H1 (cell line): ENCODE measurements at regions not wholly inside any gene's neighbourhood (a gene's known extent, or its start where the extent isn't known, plus 50 kb on each side); places are given as distances from the start of the nearest gene placed in this dataset.

Experiments
- ATF3 ChIP-seq: IDR thresholded peaks from 2 replicates; pipeline ENCODE4 v1.6.1; 2011; ENCODE audit warnings: low read depth, mild to moderate bottlenecking, low read length; ENCODE audit not compliant: insufficient read depth
- CTCF ChIP-seq, 3 experiments: IDR thresholded peaks; 1 replicate in 2 of 3; 2 replicates in 1 of 3; pipeline versions ENCODE4 v1.5.1 to v1.6.1; 2011; ENCODE audit warnings: low read length in 3 of 3, mild to moderate bottlenecking in 3 of 3, inconsistent platforms in 2 of 3, low read depth in 1 of 3, moderate library complexity in 1 of 3; ENCODE audit not compliant: insufficient read depth in 1 of 3; ENCODE audit errors: control extremely low read depth in 1 of 3
- EZH2 ChIP-seq: fragments of 200-600 bp; sonication (generic); IDR thresholded peaks from 2 replicates; pipeline ENCODE4 v1.7.1; 2012; ENCODE audit warnings: low read depth, mild to moderate bottlenecking, moderate library complexity, low read length, inconsistent platforms; ENCODE audit not compliant: severe bottlenecking
- GTF2F1 ChIP-seq: IDR thresholded peaks from 2 replicates; pipeline ENCODE4 v1.6.1; 2012; ENCODE audit warnings: low read depth, low read length, improper control_type of control experiment, borderline replicate concordance
- MAFK ChIP-seq: IDR thresholded peaks from 2 replicates; pipeline ENCODE4 v1.6.1; 2012; ENCODE audit warnings: low read depth, mild to moderate bottlenecking, improper control_type of control experiment, low read length
- MAX ChIP-seq: IDR thresholded peaks from 2 replicates; pipeline ENCODE4 v1.6.1; 2012; ENCODE audit warnings: inconsistent platforms
- POLR2A ChIP-seq, 2 experiments: IDR thresholded peaks; 1 replicate in 1 of 2; 2 replicates in 1 of 2; pipeline ENCODE4 v1.6.1; 2011; ENCODE audit warnings: low read depth in 2 of 2, low read length in 2 of 2, mild to moderate bottlenecking in 2 of 2; ENCODE audit errors: control extremely low read depth in 1 of 2
- RFX5 ChIP-seq: IDR thresholded peaks from 2 replicates; pipeline ENCODE4 v1.6.1; 2011; ENCODE audit warnings: low read depth, low read length, improper control_type of control experiment, borderline replicate concordance
- SIN3A ChIP-seq, 2 experiments: IDR thresholded peaks in 1 of 2; conservative IDR thresholded peaks in 1 of 2; 2 replicates each; pipeline ENCODE4 v1.6.1; 2011 to 2012; ENCODE audit warnings: low read length in 2 of 2, improper control_type of control experiment in 1 of 2, low read depth in 1 of 2, mild to moderate bottlenecking in 1 of 2

- TF ChIP-seq CTCF (IDR thresholded peaks at IDR 0.05; ENCODE audit: control extremely low read depth in 1 of 3, insufficient read depth in 1 of 3, low read depth in 1 of 3, low read length in 3 of 3): no peak
- no peak for TF ChIP-seq ATF3
- no peak for TF ChIP-seq RFX5
- no peak for TF ChIP-seq EZH2
- no peak for TF ChIP-seq MAFK
- no peak for TF ChIP-seq GTF2F1
- TF ChIP-seq MAX: no peak
- TF ChIP-seq POLR2A (IDR thresholded peaks at IDR 0.05; ENCODE audit: control extremely low read depth in 1 of 2, low read depth in 2 of 2, low read length in 2 of 2): no peak
- TF ChIP-seq SIN3A (conservative IDR thresholded peaks at IDR 0.05 in 1 of 2, IDR thresholded peaks at IDR 0.05 in 1 of 2; ENCODE audit: low read depth in 1 of 2, low read length in 2 of 2): no peak
These were observed 553.1 kb upstream of the BCHE start for GRCh38 chr3:166390303-166390702.
